GM12892 (cell line): ENCODE measurements at regions not wholly inside any gene's neighbourhood (a gene's known extent, or its start where the extent isn't known, plus 50 kb on each side); places are given as distances from the start of the nearest gene placed in this dataset.

Experiments
- DNase-seq: peaks from one replicate; pipeline ENCODE4 v3.0.0; 2011; ENCODE audit not compliant: insufficient read length
- FAIRE-seq: peaks from 2 replicates; lab custom pipeline; 2011; peaks lifted over from hg19 to GRCh38; lab: Jason Lieb, UNC
- POLR2A ChIP-seq: IDR thresholded peaks from 2 replicates; pipeline ENCODE4 v1.6.1; 2011; ENCODE audit warnings: low read depth, low read length, control low read depth
- POLR2AphosphoS5 ChIP-seq: IDR thresholded peaks from 2 replicates; pipeline ENCODE4 v1.6.1; 2011; ENCODE audit warnings: low read depth, low read length, control low read depth
- TAF1 ChIP-seq: IDR thresholded peaks from 2 replicates; pipeline ENCODE4 v1.6.1; 2011; ENCODE audit warnings: low read depth, mild to moderate bottlenecking, control low read depth, low read length, borderline replicate concordance

DNA sequence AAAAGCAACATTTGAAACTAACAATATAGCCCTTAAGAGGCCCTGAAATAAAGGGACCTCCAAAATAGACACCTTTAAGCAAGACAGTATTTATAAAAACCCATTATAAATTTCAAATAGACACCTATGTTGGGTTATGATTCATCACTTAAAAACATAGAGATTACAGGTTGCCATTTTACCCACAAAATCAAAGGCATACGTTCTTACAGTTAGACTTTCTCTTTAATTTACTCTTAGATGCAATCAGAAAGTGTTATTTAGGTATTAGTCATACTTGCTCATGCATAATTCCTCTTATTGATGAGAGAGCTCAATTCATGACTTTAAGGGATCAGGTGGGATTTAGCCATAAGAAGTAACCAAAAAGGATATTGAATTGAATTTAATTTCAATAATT lies 51.5 kb upstream of the TMEM200A start:
- no peak for FAIRE-seq
- TF ChIP-seq TAF1 (no peak), POLR2A (no peak), POLR2AphosphoS5 (no peak)
- DNase-seq: no peak

- DNase-seq (no peak), FAIRE-seq (no peak)
- TF ChIP-seq TAF1 (no peak), POLR2A (no peak), POLR2AphosphoS5 (no peak)
Observed at GRCh38 chr6:130313206-130313605, 52.6 kb upstream of the TMEM200A start.

DNA sequence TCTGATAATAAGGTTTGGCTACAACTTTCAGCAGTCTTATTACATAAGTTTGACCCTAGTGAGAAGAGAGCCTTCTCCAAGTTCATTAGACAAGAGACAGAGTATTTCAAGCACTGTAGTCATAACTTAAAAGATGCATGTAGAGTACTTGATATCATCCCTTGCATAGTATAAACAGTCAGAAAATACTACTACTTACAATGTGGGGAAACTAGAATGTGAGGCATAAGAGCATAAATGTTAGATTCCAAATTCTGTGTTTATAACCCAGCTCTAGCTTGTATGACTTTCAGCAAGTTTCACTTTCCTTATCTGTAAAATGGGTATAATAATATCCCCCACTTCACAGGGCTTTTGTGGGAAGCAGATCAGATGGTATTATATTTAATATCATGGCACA lies 56.8 kb upstream of the TMEM200A start:
- TF ChIP-seq POLR2AphosphoS5 (no peak), TAF1 (no peak), POLR2A (no peak)
- DNase-seq (no peak), FAIRE-seq (no peak)

- DNase-seq (no peak), FAIRE-seq (no peak)
Observed at GRCh38 chr6:130307752-130308361, 58.0 kb upstream of the TMEM200A start.

DNA sequence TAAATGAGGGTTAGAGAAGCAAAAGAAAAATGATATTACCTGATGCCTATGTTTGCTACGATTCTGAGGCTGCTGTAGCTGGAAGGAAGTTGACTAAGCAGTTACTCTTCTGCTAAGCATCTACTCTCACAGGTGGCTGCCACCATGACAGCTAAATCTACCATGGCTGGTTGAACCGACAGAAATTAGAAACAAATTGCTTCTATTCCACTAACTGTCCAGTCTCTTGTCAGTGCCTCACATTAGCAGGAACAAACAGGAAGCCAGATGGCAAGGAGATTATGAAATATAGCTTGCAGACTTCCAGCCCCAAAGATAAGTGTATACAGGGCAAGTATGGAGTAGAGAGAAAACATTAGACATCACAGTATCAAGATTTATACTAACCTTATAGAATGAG lies 59.4 kb upstream of the TMEM200A start:
- TF ChIP-seq POLR2AphosphoS5 (no peak), POLR2A (no peak), TAF1 (no peak)
- no peak for DNase-seq
- peak; percentile 81 for FAIRE-seq

More at GRCh38 chr6:130307752-130308361, 58.0 kb upstream of the TMEM200A start:
- TF ChIP-seq POLR2AphosphoS5: no peak

DNA sequence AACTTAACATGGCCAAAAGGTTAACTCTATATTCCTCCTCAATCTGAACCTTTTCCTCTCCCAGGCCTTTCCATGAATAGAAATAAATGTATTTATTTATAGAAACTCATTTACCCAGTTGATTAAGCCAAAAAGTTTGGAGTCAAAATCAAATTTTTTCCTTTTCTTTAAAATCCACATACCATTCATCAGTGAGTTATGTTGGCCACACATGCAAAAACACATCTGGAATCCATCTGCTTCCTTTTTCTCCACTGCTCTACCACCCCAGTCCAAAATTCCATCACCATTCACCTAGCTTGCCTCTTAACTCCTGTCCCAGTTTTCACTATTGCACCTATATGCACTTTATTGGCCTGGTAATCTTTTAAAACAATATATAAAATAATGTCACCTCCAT lies 62.4 kb upstream of the TMEM200A start:
- no peak for DNase-seq
- no peak for TF ChIP-seq POLR2A
- TF ChIP-seq TAF1: no peak
- TF ChIP-seq POLR2AphosphoS5: no peak
- FAIRE-seq: no peak

- FAIRE-seq: no peak
- TF ChIP-seq POLR2AphosphoS5 (no peak), POLR2A (no peak), TAF1 (no peak)
- no peak for DNase-seq
Observed at GRCh38 chr6:130298258-130298657, 67.6 kb upstream of the TMEM200A start.

GRCh38 chr6:130296854-130297253 lies 69.0 kb upstream of the TMEM200A start:
- no peak for TF ChIP-seq POLR2AphosphoS5
- TF ChIP-seq POLR2A: no peak
- TF ChIP-seq TAF1: no peak
- no peak for FAIRE-seq

DNA sequence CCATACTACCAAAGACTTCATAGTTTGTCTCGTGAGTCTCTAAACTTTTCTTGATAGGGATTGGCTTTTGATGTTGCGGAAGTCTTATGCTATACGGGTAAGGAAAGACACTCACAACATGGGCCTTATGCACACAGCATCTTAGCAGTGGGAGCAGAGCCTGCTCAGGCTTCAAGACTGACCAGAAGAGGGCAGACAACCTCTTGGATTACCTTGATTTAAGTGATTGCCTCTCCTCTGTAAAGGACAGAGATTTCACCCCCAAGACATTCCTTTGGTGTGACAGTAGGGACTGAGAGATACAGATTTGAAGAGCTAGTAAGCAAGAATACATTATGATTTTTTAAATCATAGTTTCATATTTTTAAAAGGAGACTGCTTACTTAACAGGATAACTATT lies 71.0 kb upstream of the SAMD3 start:
- FAIRE-seq: no peak
- TF ChIP-seq TAF1 (no peak), POLR2AphosphoS5 (no peak), POLR2A (no peak)
- DNase-seq: peak; percentile 19

More at GRCh38 chr6:130296854-130297253, 69.0 kb upstream of the TMEM200A start:
- DNase-seq: no peak

GRCh38 chr6:130288065-130288464 lies 65.3 kb upstream of the SAMD3 start:
- FAIRE-seq: no peak
- TF ChIP-seq POLR2A: no peak
- no peak for TF ChIP-seq POLR2AphosphoS5
- no peak for TF ChIP-seq TAF1
- DNase-seq: no peak

DNA sequence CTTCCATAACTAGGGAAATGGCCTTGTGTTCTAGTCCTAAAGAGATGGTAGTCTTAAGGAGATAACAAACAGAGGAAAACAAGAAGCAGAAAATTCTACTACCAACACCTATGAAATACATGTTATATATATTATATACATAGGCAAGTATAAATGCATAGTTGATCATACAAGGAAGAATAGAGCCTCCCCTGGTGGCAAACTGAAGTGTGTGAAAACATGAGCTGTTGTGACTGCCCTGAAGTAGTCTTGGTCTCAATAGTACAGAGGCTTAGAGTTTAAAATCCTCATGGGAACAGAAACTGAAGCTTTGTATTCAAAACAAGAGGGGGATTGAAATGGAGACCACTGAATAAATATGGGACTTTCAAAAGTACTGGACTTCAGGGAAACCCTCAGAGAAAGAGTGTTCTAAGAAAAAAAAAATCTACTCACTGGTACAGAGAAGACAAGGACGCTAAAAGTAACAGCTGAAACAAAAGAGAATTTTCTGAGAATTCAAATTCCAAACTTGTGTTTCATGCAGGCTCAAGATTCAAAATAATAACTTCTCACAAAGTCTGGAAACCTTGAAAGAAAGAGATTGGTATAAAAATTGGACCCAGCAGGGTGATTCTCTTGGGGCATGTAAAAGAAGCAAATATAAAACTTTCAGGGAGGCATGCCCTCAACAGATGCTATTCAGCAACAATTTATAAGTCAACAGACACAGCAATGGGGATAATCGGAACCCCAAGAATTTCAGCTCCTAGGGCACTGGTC lies 59.7 kb upstream of the SAMD3 start:
- no peak for DNase-seq
- FAIRE-seq: no peak
- TF ChIP-seq POLR2A: no peak
- no peak for TF ChIP-seq POLR2AphosphoS5
- no peak for TF ChIP-seq TAF1

DNA sequence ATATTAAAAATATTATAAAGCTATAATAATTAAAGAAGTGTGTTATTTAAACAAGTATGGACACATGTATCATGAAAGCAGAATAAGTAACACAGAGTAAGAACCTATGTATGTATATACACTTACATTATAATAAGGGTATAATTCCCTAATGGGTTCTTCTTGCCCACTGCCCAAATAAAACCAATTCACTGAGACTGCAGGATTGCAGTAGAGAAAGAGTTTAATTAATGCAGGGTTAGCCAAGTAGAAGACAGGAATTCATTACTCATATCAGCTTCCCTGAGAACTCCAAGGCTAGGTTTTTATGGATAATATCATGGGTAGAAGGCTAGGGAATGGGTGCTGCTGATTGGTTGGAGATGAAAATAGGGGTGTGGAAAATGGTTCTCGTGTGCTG lies 53.8 kb upstream of the SAMD3 start:
- DNase-seq (no peak), FAIRE-seq (no peak)
- TF ChIP-seq POLR2A (no peak), POLR2AphosphoS5 (no peak), TAF1 (no peak)
